WI38 (cell line): ENCODE measurements at regions not wholly inside any gene's neighbourhood (a gene's known extent, or its start where the extent isn't known, plus 50 kb on each side); places are given as distances from the start of the nearest gene placed in this dataset.

Source experiments
- H3K4me3 ChIP-seq: 2 replicates; pipeline ENCODE4 v1.5.1; 2011; ENCODE audit warnings: low read depth, mild to moderate bottlenecking, control low read depth, low read length
- CTCF ChIP-seq: IDR thresholded peaks from 2 replicates; pipeline ENCODE4 v1.5.1; 2012; ENCODE audit warnings: low read depth, mild to moderate bottlenecking, control low read depth, low read length

- H3K4me3 ChIP-seq: no peak overlapping the region
- no peak for TF ChIP-seq CTCF
Observed at GRCh38 chr13:58452123-58452623, 820.6 kb downstream of the PCDH17 start.

- TF ChIP-seq CTCF: no peak
- H3K4me3 ChIP-seq: no peak overlapping the region
Observed at GRCh38 chr13:58455094-58455493, 823.5 kb downstream of the PCDH17 start.

GRCh38 chr13:58461217-58461616 is 829.7 kb downstream of the PCDH17 start:
- no peak overlapping the region for H3K4me3 ChIP-seq
- no peak for TF ChIP-seq CTCF

- no peak overlapping the region for H3K4me3 ChIP-seq
- TF ChIP-seq CTCF: no peak
Observed at GRCh38 chr13:58463841-58464240, 832.3 kb downstream of the PCDH17 start.

GRCh38 chr13:58467176-58467575 is 835.6 kb downstream of the PCDH17 start:
- no peak for TF ChIP-seq CTCF
- H3K4me3 ChIP-seq: no peak overlapping the region

- H3K4me3 ChIP-seq: no peak overlapping the region
- TF ChIP-seq CTCF: no peak
Observed at GRCh38 chr13:58472483-58472882, 840.9 kb downstream of the PCDH17 start.

- no peak for TF ChIP-seq CTCF
- no peak overlapping the region for H3K4me3 ChIP-seq
Observed at GRCh38 chr13:58474581-58474980, 843.0 kb downstream of the PCDH17 start.
